Endodermal cell (in vitro differentiated cells): ENCODE measurements at regions not wholly inside any gene's neighbourhood (a gene's known extent, or its start where the extent isn't known, plus 50 kb on each side); places are given as distances from the start of the nearest gene placed in this dataset.

ENCODE experiments used
- DNase-seq: peaks from one replicate; pipeline ENCODE4 v3.0.0-alpha.2; 2017
- H3K27ac ChIP-seq: 2 replicates; pipeline ENCODE4 v1.5.1; 2013; ENCODE audit warnings: mild to moderate bottlenecking, low read depth, low read length, moderate library complexity
- H3K27me3 ChIP-seq: 2 replicates; pipeline ENCODE4 v1.6.1; 2013; ENCODE audit warnings: mild to moderate bottlenecking, low read length, moderate library complexity; ENCODE audit not compliant: insufficient read depth, control insufficient read depth, poor library complexity, severe bottlenecking
- H3K36me3 ChIP-seq: 2 replicates; pipeline ENCODE4 v1.7.0; 2013; ENCODE audit warnings: mild to moderate bottlenecking, low read length, moderate library complexity; ENCODE audit not compliant: control insufficient read depth, insufficient read depth
- H3K4me1 ChIP-seq: one replicate; pipeline ENCODE4 v1.7.0; 2013; ENCODE audit warnings: low read length; ENCODE audit not compliant: control insufficient read depth, insufficient read depth
- H3K4me3 ChIP-seq: 2 replicates; pipeline ENCODE4 v1.5.1; 2013; ENCODE audit warnings: mild to moderate bottlenecking, low read length, moderate library complexity
- H3K9ac ChIP-seq: 2 replicates; pipeline ENCODE4 v1.6.1; 2013; ENCODE audit warnings: mild to moderate bottlenecking, low read length, moderate library complexity; ENCODE audit not compliant: poor library complexity, severe bottlenecking; ENCODE audit errors: extremely low read depth
- H3K9me3 ChIP-seq: 2 replicates; pipeline ENCODE4 v1.6.1; 2013; ENCODE audit warnings: mild to moderate bottlenecking, low read length, moderate library complexity; ENCODE audit not compliant: control insufficient read depth
- H3K27ac Mint-ChIP-seq: 2 replicates; pipeline ENCODE4 v1.8.0; 2020; ENCODE audit warnings: mixed read lengths
- H3K27me3 Mint-ChIP-seq: 2 replicates; pipeline ENCODE4 v1.8.0; 2021; ENCODE audit warnings: mild to moderate bottlenecking, mixed read lengths; ENCODE audit not compliant: insufficient read depth
- H3K36me3 Mint-ChIP-seq: 2 replicates; pipeline ENCODE4 v1.8.0; 2020; ENCODE audit warnings: low read depth, mixed read lengths
- H3K4me1 Mint-ChIP-seq: 2 replicates; pipeline ENCODE4 v1.8.0; 2020; ENCODE audit warnings: mixed read lengths
- H3K4me3 Mint-ChIP-seq: 2 replicates; pipeline ENCODE4 v1.8.0; 2020; ENCODE audit warnings: mild to moderate bottlenecking, moderate library complexity, mixed read lengths
- H3K9me3 Mint-ChIP-seq: 2 replicates; pipeline ENCODE4 v1.8.0; 2020; ENCODE audit warnings: mild to moderate bottlenecking, mixed read lengths
- CTCF ChIP-seq: fragments of 200-600 bp; sonication (generic); conservative IDR thresholded peaks from 2 replicates; pipeline ENCODE4 v1.5.0; 2021; ENCODE audit warnings: antibody characterized with exemption, mild to moderate bottlenecking
- WGBS, 2 experiments: methylation state at CpG; one replicate each; pipeline versions ENCODE4 v1.1.5 to v1.1.7; 2013; ENCODE audit warnings: missing lambda C conversion rate in 2 of 2, mixed read lengths in 1 of 2; ENCODE audit not compliant: insufficient coverage in 1 of 2, insufficient read length in 1 of 2; 5-methylcytosine and 5-hydroxymethylcytosine counted together

GRCh38 chr4:42278709-42279324 lies 118.5 kb upstream of the SHISA3 start:
- Histone ChIP-seq H3K27ac (no peak overlapping the region), H3K27me3 (no peaks in the 10 kb centered on the region), H3K36me3 (no peaks in the 10 kb centered on the region), H3K4me1 (no peaks in the 10 kb centered on the region), H3K4me3 (no peak overlapping the region), H3K9me3 (peaks cover 5% of the 10 kb centered on the region), H3K9ac (no peak overlapping the region)
- Mint-ChIP-seq H3K36me3 (peaks cover 5% of the 10 kb centered on the region), H3K27ac (no peak overlapping the region), H3K4me3 (no peak overlapping the region), H3K9me3 (peaks cover 4% of the 10 kb centered on the region), H3K27me3 (peaks cover 1% of the 10 kb centered on the region), H3K4me1 (peaks cover 5% of the 10 kb centered on the region)
- 90 to 93% methylated on average over 9 to 15 of the region's 15 CpGs for WGBS, 2 experiments
- DNase-seq = peak; percentile 62
- peak; percentile 65 for TF ChIP-seq CTCF

DNA sequence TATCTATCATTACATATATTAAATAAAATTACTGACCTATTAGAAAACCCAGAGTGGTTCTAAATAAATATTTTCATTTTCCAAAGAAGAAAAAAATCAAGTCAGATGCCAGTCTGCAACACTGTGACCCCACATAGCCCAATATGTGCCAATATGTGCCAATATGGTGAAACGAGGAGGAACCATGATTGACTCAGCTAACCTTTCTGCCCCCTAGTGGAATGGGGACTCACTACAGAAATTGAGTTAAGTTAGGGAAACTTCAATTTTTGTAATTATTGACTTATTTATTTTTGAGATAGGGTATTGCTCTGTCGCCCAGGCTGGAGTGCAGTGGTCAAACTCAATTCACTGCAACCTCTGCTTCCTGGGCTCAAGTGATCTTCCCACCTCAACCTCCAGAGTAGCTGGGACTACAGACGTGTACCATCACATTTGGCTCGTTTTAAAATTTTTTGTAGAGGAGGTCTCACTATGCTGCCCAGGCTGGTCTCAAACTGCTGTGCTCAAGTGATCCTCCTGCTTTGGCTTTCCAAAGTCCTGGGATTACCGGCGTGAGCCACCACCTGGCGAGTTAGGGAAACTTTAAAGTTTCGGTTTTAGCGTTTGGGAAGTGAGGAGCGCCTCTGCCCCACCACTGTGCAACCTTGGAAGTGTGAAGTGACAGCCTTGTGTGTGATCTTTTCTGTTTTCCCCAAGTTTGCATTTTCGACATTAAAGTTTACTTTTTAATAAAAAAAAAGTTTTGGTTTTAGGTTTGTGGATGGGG lies 116.8 kb upstream of the SHISA3 start:
- WGBS, 2 experiments = 83 to 88% methylated on average over 9 to 10 of the region's 11 CpGs
- no peak overlapping the region for H3K27ac ChIP-seq
- Mint-ChIP-seq H3K9me3 (no peaks in the 10 kb centered on the region), H3K27ac (no peak overlapping the region), H3K4me1 (peaks cover 5% of the 10 kb centered on the region), H3K27me3 (peaks cover 1% of the 10 kb centered on the region), H3K4me3 (no peak overlapping the region), H3K36me3 (peaks cover 15% of the 10 kb centered on the region)
- no peak overlapping the region for H3K9ac ChIP-seq
- DNase-seq = peak; percentile 58
- no peaks in the 10 kb centered on the region for H3K9me3 ChIP-seq
- TF ChIP-seq CTCF = peak; percentile 79
- H3K4me3 ChIP-seq = no peak overlapping the region
- no peaks in the 10 kb centered on the region for H3K27me3 ChIP-seq
- H3K36me3 ChIP-seq = no peaks in the 10 kb centered on the region
- no peaks in the 10 kb centered on the region for H3K4me1 ChIP-seq

- H3K4me3 Mint-ChIP-seq = no peak overlapping the region
- Histone ChIP-seq H3K36me3 (no peaks in the 10 kb centered on the region), H3K27ac (no peak overlapping the region), H3K9me3 (no peaks in the 10 kb centered on the region), H3K27me3 (no peaks in the 10 kb centered on the region), H3K4me1 (no peaks in the 10 kb centered on the region), H3K4me3 (no peak overlapping the region), H3K9ac (no peak overlapping the region)
- no peaks in the 10 kb centered on the region for H3K9me3 Mint-ChIP-seq
- no peak for DNase-seq
- peaks cover 5% of the 10 kb centered on the region for H3K4me1 Mint-ChIP-seq
- H3K27ac Mint-ChIP-seq = no peak overlapping the region
- H3K36me3 Mint-ChIP-seq = peaks cover 25% of the 10 kb centered on the region
- H3K27me3 Mint-ChIP-seq = peaks cover 1% of the 10 kb centered on the region
- WGBS, 2 experiments = 58 to 64% methylated on average over 4 to 9 of the region's 9 CpGs
- no peak for TF ChIP-seq CTCF
Observed at GRCh38 chr4:42281324-42282020, 115.8 kb upstream of the SHISA3 start.
